ENCODE measurements at regions not wholly inside any gene's neighbourhood (a gene's known extent, or its start where the extent isn't known, plus 50 kb on each side); places are given as distances from the start of the nearest gene placed in this dataset.

- DNase-seq: no peak
These were observed 123.3 kb upstream of the THY1 start for GRCh38 chr11:119545978-119546915.

- DNase-seq: no peak
These were observed 117.6 kb upstream of the THY1 start for GRCh38 chr11:119540370-119541125.

GRCh38 chr11:119539583-119539982 lies 116.6 kb upstream of the THY1 start:
- DNase-seq: no peak

GRCh38 chr11:119538753-119539152 lies 115.8 kb upstream of the THY1 start:
- DNase-seq: no peak

GRCh38 chr11:119537306-119538253 lies 114.6 kb upstream of the THY1 start:
- no peak for DNase-seq

GRCh38 chr11:119536801-119537200 lies 113.8 kb upstream of the THY1 start:
- no peak for DNase-seq

- peak; percentile 14 for DNase-seq
These were observed 111.2 kb upstream of the THY1 start for GRCh38 chr11:119533921-119534736.

GRCh38 chr11:119533462-119533861 lies 110.5 kb upstream of the THY1 start:
- DNase-seq: no peak

GRCh38 chr11:119532551-119532950 lies 109.6 kb upstream of the THY1 start:
- DNase-seq: no peak

- no peak for DNase-seq
These were observed 108.7 kb upstream of the THY1 start for GRCh38 chr11:119531623-119532022.

- no peak for DNase-seq
These were observed 108.1 kb upstream of the THY1 start for GRCh38 chr11:119531056-119531455.

GRCh38 chr11:119530509-119530908 lies 107.5 kb upstream of the THY1 start:
- no peak for DNase-seq

GRCh38 chr11:119529936-119530335 lies 107.0 kb upstream of the THY1 start:
- DNase-seq: no peak

- DNase-seq: no peak
These were observed 106.3 kb upstream of the THY1 start for GRCh38 chr11:119529063-119529845.

GRCh38 chr11:119525867-119526196 lies 102.9 kb upstream of the THY1 start:
- DNase-seq: no peak

- no peak for DNase-seq
These were observed 102.4 kb upstream of the THY1 start for GRCh38 chr11:119525180-119525866.

- no peak for DNase-seq
These were observed 100.7 kb upstream of the THY1 start for GRCh38 chr11:119523539-119524157.

GRCh38 chr11:119522609-119523008 lies 99.6 kb upstream of the THY1 start:
- DNase-seq: no peak

- no peak for DNase-seq
These were observed 98.6 kb upstream of the THY1 start for GRCh38 chr11:119521551-119521950.

GRCh38 chr11:119520966-119521365 lies 98.0 kb upstream of the THY1 start:
- DNase-seq: no peak
